Amniotic epithelial cell (primary cell): ENCODE measurements at regions not wholly inside any gene's neighbourhood (a gene's known extent, or its start where the extent isn't known, plus 50 kb on each side); places are given as distances from the start of the nearest gene placed in this dataset.

ENCODE experiments used
- DNase-seq: peaks from one replicate; pipeline ENCODE4 v3.0.0-alpha.2; 2010; ENCODE audit warnings: low read depth

DNA sequence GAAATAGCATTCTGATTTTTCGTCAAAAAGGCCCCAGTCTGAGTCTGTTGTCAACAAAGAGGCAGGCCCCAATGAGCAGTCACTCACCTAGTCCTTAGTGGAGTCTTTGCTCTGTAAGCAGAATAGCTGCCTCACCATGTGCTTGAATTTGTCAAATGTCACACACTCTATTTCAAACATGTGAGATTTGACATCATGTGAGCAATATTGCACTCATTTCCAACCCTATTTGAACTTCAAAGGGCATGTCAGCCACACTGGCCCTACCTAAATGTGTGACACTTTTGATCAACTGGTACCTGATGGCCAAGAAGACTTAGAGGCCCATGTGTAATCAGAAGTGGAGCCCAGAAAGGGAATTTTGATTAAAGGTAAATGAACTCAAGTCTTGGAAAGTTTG lies 59.4 kb upstream of the PLAC1 start:
- no peak for DNase-seq

DNA sequence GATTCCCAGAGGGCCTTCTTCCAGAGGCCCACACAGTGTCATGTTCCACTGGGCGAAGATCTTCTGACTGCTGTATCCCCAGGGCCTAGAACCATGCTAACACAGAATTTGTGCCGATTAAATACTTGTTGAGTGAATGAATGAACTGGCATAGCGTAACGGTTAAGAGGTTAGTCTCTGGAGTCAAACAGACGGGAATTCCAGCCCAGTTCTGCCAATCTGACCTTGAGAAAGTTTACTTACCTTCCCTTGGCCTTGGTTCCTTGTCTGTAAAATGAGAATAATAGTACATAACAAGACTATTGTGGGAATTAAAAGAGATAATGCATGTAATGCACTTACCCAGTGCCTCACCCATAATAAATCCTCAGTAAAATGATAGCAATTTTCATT lies 58.3 kb upstream of the PLAC1 start:
- no peak for DNase-seq

DNA sequence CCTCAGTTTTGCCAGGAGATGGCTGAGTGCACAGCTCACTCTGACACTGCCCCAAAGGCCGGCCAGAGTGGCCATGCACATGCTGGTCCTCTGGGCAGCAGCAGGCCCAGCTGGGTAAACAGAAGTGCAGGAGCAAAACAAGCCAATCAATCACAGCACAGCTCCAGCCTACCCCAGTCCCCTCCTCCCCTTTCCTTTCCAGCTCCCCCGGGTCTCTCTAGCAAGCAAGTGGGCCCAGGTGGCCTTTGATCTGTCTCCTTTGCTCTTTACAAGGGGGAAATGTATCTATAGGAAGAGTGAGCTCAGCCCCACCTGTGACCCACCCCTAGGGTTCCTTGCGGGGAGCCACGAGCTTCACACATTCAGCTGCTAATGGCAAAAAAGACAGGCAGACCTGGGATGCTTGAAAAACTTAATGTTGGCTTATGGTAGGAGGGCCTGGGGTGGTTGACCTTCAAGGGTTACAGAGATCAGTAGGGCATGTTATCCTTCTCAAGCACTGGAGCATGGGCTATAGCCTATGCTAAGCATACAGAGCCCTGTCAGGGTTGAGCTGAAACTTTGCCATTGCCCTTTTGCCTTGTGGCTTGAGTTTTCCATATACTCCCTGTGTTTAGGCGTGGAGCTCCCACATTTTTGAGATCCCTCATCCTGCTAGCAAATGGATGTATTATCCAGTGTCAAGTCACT lies 57.8 kb upstream of the PLAC1 start:
- DNase-seq, result no peak

- DNase-seq, result no peak
These were observed 56.4 kb upstream of the PLAC1 start for GRCh38 chrX:134714633-134715110.

GRCh38 chrX:134713618-134714107 lies 55.4 kb upstream of the PLAC1 start:
- no peak for DNase-seq

DNA sequence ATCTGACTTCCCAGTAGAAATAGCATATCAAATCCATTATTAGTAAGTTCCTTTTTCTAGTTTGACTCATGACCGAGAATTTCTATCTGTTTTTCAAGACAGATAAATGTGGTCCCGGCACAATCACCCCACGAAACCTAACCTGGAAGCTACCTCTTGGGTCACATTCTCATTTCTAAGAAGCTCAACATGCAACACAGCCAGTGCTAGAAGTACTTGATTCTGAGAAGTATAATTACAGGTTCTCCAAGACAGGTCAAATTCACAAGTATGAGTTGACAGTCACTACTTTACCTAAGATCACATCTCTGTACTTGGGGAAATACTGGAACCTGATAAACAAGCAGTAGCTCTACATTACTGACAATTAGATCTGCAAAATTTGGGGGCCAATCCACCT lies 54.0 kb upstream of the PLAC1 start:
- no peak for DNase-seq

- DNase-seq, result peak; percentile 57
These were observed 53.1 kb upstream of the PLAC1 start for GRCh38 chrX:134711135-134711921.
